HepG2 (cell line): ENCODE measurements at regions not wholly inside any gene's neighbourhood (a gene's known extent, or its start where the extent isn't known, plus 50 kb on each side); places are given as distances from the start of the nearest gene placed in this dataset.

Source experiments
- CTCF ChIP-seq: sonication (generic); formaldehyde crosslinking; IDR thresholded peaks from 2 replicates; pipeline ENCODE4 v1.5.0; 2020; ENCODE audit warnings: mild to moderate bottlenecking, missing genetic modification reagents, moderate library complexity
- NR2F1 ChIP-seq, 2 experiments: fragments of 450-650 bp in 1 of 2; formaldehyde crosslinking in 1 of 2; IDR thresholded peaks; 2 replicates each; pipeline versions ENCODE4 v1.5.0 to v1.6.1; 2016 to 2020; ENCODE audit warnings: mild to moderate bottlenecking in 1 of 2, missing compliant biosample characterization in 1 of 2, missing genetic modification reagents in 1 of 2, moderate library complexity in 1 of 2
- POLR2AphosphoS5 ChIP-seq: IDR thresholded peaks from 2 replicates; pipeline ENCODE4 v1.6.1; 2012; ENCODE audit warnings: low read depth, low read length
- SP1 ChIP-seq, 2 experiments: fragments of 450-650 bp in 1 of 2; sonication (generic) in 1 of 2; formaldehyde crosslinking in 1 of 2; IDR thresholded peaks; 2 replicates each; pipeline versions ENCODE4 v1.4.0 to v1.6.1; 2016 to 2020; ENCODE audit warnings: missing genetic modification reagents in 1 of 2

- TF ChIP-seq CTCF (no peak), NR2F1 (CRISPR knock-in tag; IDR thresholded peaks at IDR 0.05) (no peak), POLR2AphosphoS5 (no peak), SP1 (IDR thresholded peaks at IDR 0.05) (no peak), SP1 (CRISPR knock-in tag; IDR thresholded peaks at IDR 0.05) (no peak)
Observed at GRCh38 chr7:46197785-46198540, 276.9 kb upstream of the IGFBP3 start.
